WI38 (cell line): ENCODE measurements at regions not wholly inside any gene's neighbourhood (a gene's known extent, or its start where the extent isn't known, plus 50 kb on each side); places are given as distances from the start of the nearest gene placed in this dataset.
"Not testable (repeated sequence)": the region's sequence is repeated elsewhere in the genome, so short reads cannot be mapped to it uniquely, and the experiment has no call there.

Experiments
- H3K4me3 ChIP-seq: 2 replicates; pipeline ENCODE4 v1.5.1; 2011; ENCODE audit warnings: low read depth, mild to moderate bottlenecking, control low read depth, low read length
- CTCF ChIP-seq: IDR thresholded peaks from 2 replicates; pipeline ENCODE4 v1.5.1; 2012; ENCODE audit warnings: low read depth, mild to moderate bottlenecking, control low read depth, low read length

- H3K4me3 ChIP-seq: no peak overlapping the region
- TF ChIP-seq CTCF: no peak
Measured at GRCh38 chr18:66949419-66949818, 345.5 kb upstream of the CDH19 start.

- H3K4me3 ChIP-seq: no peak overlapping the region
- no peak for TF ChIP-seq CTCF
Measured at GRCh38 chr18:66937546-66937945, 333.7 kb upstream of the CDH19 start.

DNA sequence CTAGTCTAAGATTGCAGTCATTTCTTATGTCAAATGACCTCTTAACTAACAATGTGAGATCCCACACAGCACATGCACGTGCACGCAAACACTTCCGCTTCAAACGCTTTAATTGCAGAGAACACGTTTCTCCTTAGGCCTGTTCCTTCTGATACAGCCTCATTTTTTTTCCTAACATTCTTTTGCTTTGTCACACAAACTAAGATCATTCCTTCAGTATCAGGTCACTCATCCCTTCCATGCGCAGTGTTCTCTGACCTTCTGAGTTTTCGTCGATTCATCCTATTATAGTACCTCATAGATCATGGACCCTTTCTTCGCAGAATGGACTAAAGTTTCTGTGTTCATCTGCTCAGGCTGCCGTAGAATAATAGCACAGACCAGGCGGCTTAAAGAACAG, 327.1 kb upstream of the CDH19 start:
- H3K4me3 ChIP-seq: no peak overlapping the region
- TF ChIP-seq CTCF: no peak

- TF ChIP-seq CTCF: no peak
Measured at GRCh38 chr18:66916834-66917233, 312.9 kb upstream of the CDH19 start.

DNA sequence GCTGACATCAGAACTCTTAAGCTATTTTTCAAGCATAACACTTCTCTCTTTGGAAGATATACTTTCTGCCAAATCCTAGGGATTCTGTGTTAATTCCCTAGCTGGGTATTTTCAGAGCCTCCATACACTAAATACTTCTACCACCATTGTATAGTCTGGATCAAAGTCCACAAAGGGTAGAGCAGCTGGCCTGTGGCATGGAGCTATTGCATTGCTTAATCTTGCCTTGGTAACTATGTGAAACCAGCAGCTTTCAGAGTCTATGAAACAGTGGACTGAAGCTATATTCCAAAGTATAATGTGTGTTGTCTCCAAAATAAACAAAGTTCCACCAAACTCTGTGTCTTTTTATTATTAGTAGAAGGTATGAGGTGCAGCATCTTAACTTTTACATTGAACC, 296.9 kb upstream of the CDH19 start:
- no peak overlapping the region for H3K4me3 ChIP-seq
- no peak for TF ChIP-seq CTCF

More at GRCh38 chr18:66916834-66917233, 312.9 kb upstream of the CDH19 start:
- H3K4me3 ChIP-seq: no peak overlapping the region

GRCh38 chr18:66895631-66896030, 291.7 kb upstream of the CDH19 start:
- no peak for TF ChIP-seq CTCF

DNA sequence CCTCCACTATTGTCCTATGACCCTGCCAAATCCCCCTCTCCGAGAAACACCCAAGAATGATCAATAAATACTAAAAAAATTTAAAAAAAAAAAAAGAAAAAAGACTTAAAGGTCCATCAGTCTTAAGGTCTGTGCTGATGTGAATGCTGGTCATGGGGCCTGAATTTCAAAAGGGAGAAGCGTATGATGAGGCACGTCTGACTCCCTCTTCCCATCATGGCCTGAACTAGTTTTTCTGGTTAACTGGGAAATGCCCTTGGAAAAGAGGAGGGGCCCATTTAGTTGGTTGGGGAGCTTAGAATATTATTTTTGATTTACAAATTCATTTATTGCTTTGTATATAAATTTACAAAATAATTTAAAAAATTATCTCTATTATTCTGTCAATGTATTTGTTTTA, 291.0 kb upstream of the CDH19 start:
- H3K4me3 ChIP-seq: no peak overlapping the region

More at GRCh38 chr18:66895631-66896030, 291.7 kb upstream of the CDH19 start:
- no peak overlapping the region for H3K4me3 ChIP-seq

GRCh38 chr18:66892388-66892787, 288.5 kb upstream of the CDH19 start:
- not testable (repeated sequence) for H3K4me3 ChIP-seq

More for the DNA sequence above, 291.0 kb upstream of the CDH19 start:
- TF ChIP-seq CTCF: no peak
